ENCODE measurements at regions not wholly inside any gene's neighbourhood (a gene's known extent, or its start where the extent isn't known, plus 50 kb on each side); places are given as distances from the start of the nearest gene placed in this dataset.

- TF ChIP-seq, protein P1, sequence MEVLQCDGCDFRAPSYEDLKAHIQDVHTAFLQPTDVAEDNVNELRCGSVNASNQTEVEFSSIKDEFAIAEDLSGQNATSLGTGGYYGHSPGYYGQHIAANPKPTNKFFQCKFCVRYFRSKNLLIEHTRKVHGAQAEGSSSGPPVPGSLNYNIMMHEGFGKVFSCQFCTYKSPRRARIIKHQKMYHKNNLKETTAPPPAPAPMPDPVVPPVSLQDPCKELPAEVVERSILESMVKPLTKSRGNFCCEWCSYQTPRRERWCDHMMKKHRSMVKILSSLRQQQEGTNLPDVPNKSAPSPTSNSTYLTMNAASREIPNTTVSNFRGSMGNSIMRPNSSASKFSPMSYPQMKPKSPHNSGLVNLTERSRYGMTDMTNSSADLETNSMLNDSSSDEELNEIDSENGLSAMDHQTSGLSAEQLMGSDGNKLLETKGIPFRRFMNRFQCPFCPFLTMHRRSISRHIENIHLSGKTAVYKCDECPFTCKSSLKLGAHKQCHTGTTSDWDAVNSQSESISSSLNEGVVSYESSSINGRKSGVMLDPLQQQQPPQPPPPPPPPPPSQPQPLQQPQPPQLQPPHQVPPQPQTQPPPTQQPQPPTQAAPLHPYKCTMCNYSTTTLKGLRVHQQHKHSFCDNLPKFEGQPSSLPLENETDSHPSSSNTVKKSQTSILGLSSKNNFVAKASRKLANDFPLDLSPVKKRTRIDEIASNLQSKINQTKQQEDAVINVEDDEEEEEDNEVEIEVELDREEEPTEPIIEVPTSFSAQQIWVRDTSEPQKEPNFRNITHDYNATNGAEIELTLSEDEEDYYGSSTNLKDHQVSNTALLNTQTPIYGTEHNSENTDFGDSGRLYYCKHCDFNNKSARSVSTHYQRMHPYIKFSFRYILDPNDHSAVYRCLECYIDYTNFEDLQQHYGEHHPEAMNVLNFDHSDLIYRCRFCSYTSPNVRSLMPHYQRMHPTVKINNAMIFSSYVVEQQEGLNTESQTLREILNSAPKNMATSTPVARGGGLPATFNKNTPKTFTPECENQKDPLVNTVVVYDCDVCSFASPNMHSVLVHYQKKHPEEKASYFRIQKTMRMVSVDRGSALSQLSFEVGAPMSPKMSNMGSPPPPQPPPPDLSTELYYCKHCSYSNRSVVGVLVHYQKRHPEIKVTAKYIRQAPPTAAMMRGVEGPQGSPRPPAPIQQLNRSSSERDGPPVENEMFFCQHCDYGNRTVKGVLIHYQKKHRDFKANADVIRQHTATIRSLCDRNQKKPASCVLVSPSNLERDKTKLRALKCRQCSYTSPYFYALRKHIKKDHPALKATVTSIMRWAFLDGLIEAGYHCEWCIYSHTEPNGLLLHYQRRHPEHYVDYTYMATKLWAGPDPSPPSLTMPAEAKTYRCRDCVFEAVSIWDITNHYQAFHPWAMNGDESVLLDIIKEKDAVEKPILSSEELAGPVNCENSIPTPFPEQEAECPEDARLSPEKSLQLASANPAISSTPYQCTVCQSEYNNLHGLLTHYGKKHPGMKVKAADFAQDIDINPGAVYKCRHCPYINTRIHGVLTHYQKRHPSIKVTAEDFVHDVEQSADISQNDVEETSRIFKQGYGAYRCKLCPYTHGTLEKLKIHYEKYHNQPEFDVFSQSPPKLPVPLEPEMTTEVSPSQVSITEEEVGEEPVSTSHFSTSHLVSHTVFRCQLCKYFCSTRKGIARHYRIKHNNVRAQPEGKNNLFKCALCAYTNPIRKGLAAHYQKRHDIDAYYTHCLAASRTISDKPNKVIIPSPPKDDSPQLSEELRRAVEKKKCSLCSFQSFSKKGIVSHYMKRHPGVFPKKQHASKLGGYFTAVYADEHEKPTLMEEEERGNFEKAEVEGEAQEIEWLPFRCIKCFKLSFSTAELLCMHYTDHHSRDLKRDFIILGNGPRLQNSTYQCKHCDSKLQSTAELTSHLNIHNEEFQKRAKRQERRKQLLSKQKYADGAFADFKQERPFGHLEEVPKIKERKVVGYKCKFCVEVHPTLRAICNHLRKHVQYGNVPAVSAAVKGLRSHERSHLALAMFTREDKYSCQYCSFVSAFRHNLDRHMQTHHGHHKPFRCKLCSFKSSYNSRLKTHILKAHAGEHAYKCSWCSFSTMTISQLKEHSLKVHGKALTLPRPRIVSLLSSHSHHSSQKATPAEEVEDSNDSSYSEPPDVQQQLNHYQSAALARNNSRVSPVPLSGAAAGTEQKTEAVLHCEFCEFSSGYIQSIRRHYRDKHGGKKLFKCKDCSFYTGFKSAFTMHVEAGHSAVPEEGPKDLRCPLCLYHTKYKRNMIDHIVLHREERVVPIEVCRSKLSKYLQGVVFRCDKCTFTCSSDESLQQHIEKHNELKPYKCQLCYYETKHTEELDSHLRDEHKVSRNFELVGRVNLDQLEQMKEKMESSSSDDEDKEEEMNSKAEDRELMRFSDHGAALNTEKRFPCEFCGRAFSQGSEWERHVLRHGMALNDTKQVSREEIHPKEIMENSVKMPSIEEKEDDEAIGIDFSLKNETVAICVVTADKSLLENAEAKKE (CRISPR knock-in tag; IDR thresholded peaks at IDR 0.05) = no peak
- TF ChIP-seq POLR2AphosphoS5 (IDR thresholded peaks at IDR 0.05; ENCODE audit: low read depth) (no peak), EZH2phosphoT487 (IDR thresholded peaks at IDR 0.05; ENCODE audit: unreplicated experiment) (no peak), NANOG (IDR thresholded peaks at IDR 0.05; ENCODE audit: borderline replicate concordance) (no peak), ZNF331 (CRISPR knock-in tag; IDR thresholded peaks at IDR 0.05; ENCODE audit: low read depth) (no peak), EZH2 (IDR thresholded peaks at IDR 0.05; ENCODE audit: low read depth, unreplicated experiment) (no peak)
- TF ChIP-seq, protein P2, sequence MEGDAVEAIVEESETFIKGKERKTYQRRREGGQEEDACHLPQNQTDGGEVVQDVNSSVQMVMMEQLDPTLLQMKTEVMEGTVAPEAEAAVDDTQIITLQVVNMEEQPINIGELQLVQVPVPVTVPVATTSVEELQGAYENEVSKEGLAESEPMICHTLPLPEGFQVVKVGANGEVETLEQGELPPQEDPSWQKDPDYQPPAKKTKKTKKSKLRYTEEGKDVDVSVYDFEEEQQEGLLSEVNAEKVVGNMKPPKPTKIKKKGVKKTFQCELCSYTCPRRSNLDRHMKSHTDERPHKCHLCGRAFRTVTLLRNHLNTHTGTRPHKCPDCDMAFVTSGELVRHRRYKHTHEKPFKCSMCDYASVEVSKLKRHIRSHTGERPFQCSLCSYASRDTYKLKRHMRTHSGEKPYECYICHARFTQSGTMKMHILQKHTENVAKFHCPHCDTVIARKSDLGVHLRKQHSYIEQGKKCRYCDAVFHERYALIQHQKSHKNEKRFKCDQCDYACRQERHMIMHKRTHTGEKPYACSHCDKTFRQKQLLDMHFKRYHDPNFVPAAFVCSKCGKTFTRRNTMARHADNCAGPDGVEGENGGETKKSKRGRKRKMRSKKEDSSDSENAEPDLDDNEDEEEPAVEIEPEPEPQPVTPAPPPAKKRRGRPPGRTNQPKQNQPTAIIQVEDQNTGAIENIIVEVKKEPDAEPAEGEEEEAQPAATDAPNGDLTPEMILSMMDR (conservative IDR thresholded peaks at IDR 0.05; ENCODE audit: low read depth in 2 of 2) = no peak
Observed at GRCh38 chr5:54717870-54718269, 200.3 kb downstream of the SNX18 start (continued).

GRCh38 chr5:54717459-54717858 is 199.9 kb downstream of the SNX18 start:
- DNase-seq (ENCODE audit: low spot score) = no peak
- Histone ChIP-seq H2AFZ (no peak overlapping the region), H3K4me2 (no peak overlapping the region), H3K36me3 (ENCODE audit: insufficient read depth) (no peaks in the 10 kb centered on the region), H3K9me2 (ENCODE audit: insufficient read depth) (0 out of 2 replicates have a peak, but pooled peaks cover 12% of the 10 kb centered on the region), H3K4me3 (no peak overlapping the region), H3K79me2 (replicated peaks; ENCODE audit: insufficient read depth) (no peaks in the 10 kb centered on the region), H3K27ac (ENCODE audit: low read depth) (no peak overlapping the region), H3K27me3 (ENCODE audit: insufficient read depth) (no peaks in the 10 kb centered on the region), H3K4me1 (ENCODE audit: insufficient read depth) (peaks cover 6% of the 10 kb centered on the region; the same call in 1 of the 2 replicates), H3F3A (replicated peaks; ENCODE audit: low read depth) (no peaks in the 10 kb centered on the region), H4K20me1 (replicated peaks; ENCODE audit: insufficient read depth) (no peaks in the 10 kb centered on the region)
- H3K4me1 Mint-ChIP-seq = peaks cover 7% of the 10 kb centered on the region
- H3K36me3 Mint-ChIP-seq (ENCODE audit: low read depth) = no peaks in the 10 kb centered on the region
- H3K27me3 Mint-ChIP-seq (ENCODE audit: insufficient read depth, low read depth, poor library complexity) = no peaks in the 10 kb centered on the region
- H3K4me3 Mint-ChIP-seq = no peak overlapping the region
- peaks cover 9% of the 10 kb centered on the region; the same call in 2 of the 3 replicates for H3K9me3 Mint-ChIP-seq
- H3K27ac Mint-ChIP-seq = no peak overlapping the region
- no peak for ATAC-seq
- no peak for TF ChIP-seq STAT1 (IDR thresholded peaks at IDR 0.05; ENCODE audit: unreplicated experiment)
- TF ChIP-seq JUNB (IDR thresholded peaks at IDR 0.05; ENCODE audit: unreplicated experiment) = no peak
- no peak for TF ChIP-seq NANOG (IDR thresholded peaks at IDR 0.05; ENCODE audit: borderline replicate concordance)
- TF ChIP-seq, protein P1 (CRISPR knock-in tag; IDR thresholded peaks at IDR 0.05) = no peak

Measured in GM23338 (cell line).